ENCODE measurements at regions not wholly inside any gene's neighbourhood (a gene's known extent, or its start where the extent isn't known, plus 50 kb on each side); places are given as distances from the start of the nearest gene placed in this dataset.

DNA sequence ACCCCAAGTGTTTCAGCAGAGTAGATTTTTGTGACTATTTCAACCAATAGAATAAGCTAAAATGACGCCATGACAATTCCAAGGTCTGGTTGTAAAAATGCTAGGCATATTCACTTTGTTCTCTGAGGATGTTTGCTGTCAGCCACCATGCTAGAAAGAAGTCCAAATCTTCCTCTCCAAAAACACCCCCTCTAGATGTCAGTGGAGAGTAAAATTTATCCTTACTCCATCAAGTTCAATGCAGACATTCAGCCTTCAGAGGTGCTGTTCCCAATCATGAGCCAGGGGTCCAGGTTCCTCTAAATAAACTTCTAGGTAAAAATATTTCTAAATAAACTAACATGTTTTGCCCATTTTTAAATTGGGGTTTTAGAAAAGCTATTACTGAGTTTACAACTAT, 395.4 kb upstream of the ADAMTS5 start:
- Histone ChIP-seq H3K36me3 (ENCODE audit: control insufficient read depth, insufficient read depth, low read length) (no peaks in the 10 kb centered on the region), H3K4me1 (replicated peaks in 1 of 2; ENCODE audit: control insufficient read depth in 2 of 2, insufficient read depth in 2 of 2, low read length in 2 of 2) (no peaks in the 10 kb centered on the region), H3K27me3 (ENCODE audit: control insufficient read depth in 2 of 2, insufficient read depth in 2 of 2, low read length in 2 of 2) (no peaks in the 10 kb centered on the region), H2AFZ (ENCODE audit: low read depth, low read length) (no peak overlapping the region), H4K20me1 (replicated peaks; ENCODE audit: control insufficient read depth, insufficient read depth, low read length) (no peaks in the 10 kb centered on the region), H3K79me2 (ENCODE audit: control insufficient read depth, insufficient read depth, low read length) (no peaks in the 10 kb centered on the region), H3K27ac (ENCODE audit: extremely low read depth, low read depth, low read length) (no peak overlapping the region), H3K9ac (ENCODE audit: insufficient read depth in 1 of 2, low read depth in 2 of 2, low read length in 2 of 2) (no peak overlapping the region), H3K9me1 (ENCODE audit: control insufficient read depth, insufficient read depth, low read length) (no peaks in the 10 kb centered on the region), H3K4me2 (ENCODE audit: insufficient read depth, low read length) (no peak overlapping the region), H3K9me3 (replicated peaks; ENCODE audit: control insufficient read depth, insufficient read depth, low read depth, low read length) (no peaks in the 10 kb centered on the region), H3K4me3 (no peak overlapping the region)
- WGBS (ENCODE audit: insufficient coverage, low coverage, missing lambda C conversion rate): 0% methylated on average over 1 of the region's 1 CpG
- in situ Hi-C loops (cut with MboI): no loop called here
- ChIA-PET POLR2A (no interaction called here), CTCF (ENCODE audit: low intra/inter-chr PET ratio) (no interaction called here)
- DNase-seq (ENCODE audit: extremely low read depth in 1 of 4, low spot score in 3 of 4) (no peak), FAIRE-seq (no peak), ATAC-seq (no peak)
- BruUV-seq (replicated peaks): no TSS peak
- intact Hi-C loops (cut with micrococcal nuclease): no loop called here
- TF ChIP-seq ZNF24 (IDR thresholded peaks at IDR 0.05) (no peak), TFAM (CRISPR knock-in tag; conservative IDR thresholded peaks at IDR 0.05) (no peak), FOXM1 (IDR thresholded peaks at IDR 0.05; ENCODE audit: low read depth) (no peak), FOXM1 (CRISPR knock-in tag; IDR thresholded peaks at IDR 0.05; ENCODE audit: low read depth) (no peak), PRDM10 (IDR thresholded peaks at IDR 0.05; ENCODE audit: partially characterized antibody) (no peak), POLR2B (IDR thresholded peaks at IDR 0.05; ENCODE audit: low read depth, partially characterized antibody) (no peak), VEZF1 (CRISPR knock-in tag; IDR thresholded peaks at IDR 0.05) (no peak), TCF7L2 (IDR thresholded peaks at IDR 0.05; ENCODE audit: low read depth, low read length) (no peak), ZC3H8 (IDR thresholded peaks at IDR 0.05) (no peak), PML (IDR thresholded peaks at IDR 0.05; ENCODE audit: low read length) (no peak), ATF6 (CRISPR knock-in tag; IDR thresholded peaks at IDR 0.05) (no peak), CBX3 (IDR thresholded peaks at IDR 0.05; ENCODE audit: borderline replicate concordance in 1 of 2, low read length in 2 of 2) (no peak), ILF3 (IDR thresholded peaks at IDR 0.05; ENCODE audit: borderline replicate concordance) (no peak)
